HPDE6-E6E7 (cell line): ENCODE measurements at regions not wholly inside any gene's neighbourhood (a gene's known extent, or its start where the extent isn't known, plus 50 kb on each side); places are given as distances from the start of the nearest gene placed in this dataset.

Experiments
- DNase-seq: peaks from one replicate; pipeline ENCODE4 v3.0.0; 2011; ENCODE audit warnings: missing footprints; ENCODE audit errors: extremely low spot score

GRCh38 chr5:120738568-120738967 is 274.5 kb downstream of the PRR16 start:
- no peak for DNase-seq

- no peak for DNase-seq
Measured at GRCh38 chr5:120740989-120741388, 276.9 kb downstream of the PRR16 start.

- no peak for DNase-seq
Measured at GRCh38 chr5:120748474-120748873, 284.4 kb downstream of the PRR16 start.

GRCh38 chr5:120749737-120750136 is 285.6 kb downstream of the PRR16 start:
- no peak for DNase-seq

DNA sequence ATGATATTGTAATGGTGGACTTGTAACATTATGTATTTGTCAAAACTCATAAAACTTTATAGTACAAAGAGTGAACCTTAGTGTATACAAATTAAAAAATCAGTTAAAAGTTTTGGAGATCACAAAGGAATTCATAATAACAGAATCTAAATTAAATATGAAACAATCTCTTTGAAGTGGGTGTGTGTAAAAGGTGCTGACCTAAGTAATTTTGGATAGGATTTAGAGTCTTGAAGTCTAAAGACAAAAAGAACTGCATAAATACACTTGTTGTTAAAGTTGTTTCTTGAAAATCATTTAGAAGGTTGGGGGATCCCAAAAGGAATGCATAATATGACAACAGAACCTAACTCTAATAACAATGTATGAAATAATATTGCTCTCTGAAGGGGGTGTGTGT is 295.5 kb downstream of the PRR16 start:
- no peak for DNase-seq

DNA sequence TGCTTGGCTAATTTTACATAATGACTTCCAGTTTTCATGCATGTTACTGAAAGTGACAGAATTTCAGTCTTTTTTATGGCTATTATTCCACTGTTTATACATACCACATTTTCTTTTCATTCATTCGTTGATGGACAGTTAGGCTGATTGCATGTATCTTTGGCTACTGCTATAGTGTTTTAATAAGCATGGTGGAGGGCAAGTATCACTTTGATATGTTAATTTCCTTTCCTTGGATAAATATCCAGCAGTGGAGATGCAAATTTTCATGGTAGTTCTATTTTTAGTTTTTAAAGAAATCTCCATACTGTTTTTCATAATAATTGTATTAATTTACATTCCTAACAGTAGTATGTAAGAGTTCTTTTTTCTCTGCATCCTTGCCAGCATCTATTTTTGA is 297.9 kb downstream of the PRR16 start:
- DNase-seq, result no peak

DNA sequence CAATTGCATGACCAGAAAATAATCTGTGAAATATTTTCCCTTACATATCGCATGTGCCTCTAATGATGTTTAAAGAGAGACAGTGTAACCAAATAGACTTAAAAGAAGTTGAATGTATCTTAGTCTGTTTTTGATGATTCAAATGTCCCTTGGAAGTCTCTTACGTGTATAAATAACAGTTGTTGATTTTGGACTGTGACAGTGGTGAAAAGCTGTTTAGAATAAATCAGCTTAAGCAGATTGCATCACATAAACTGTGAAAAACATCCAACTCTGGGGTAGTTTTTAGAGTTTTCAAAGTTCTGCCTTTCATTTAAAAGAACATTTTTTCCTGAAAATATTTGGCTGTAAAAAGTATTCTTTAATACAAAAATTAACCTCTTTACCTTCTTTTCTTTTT is 301.1 kb downstream of the PRR16 start:
- no peak for DNase-seq

GRCh38 chr5:120767178-120767820 is 303.2 kb downstream of the PRR16 start:
- DNase-seq, result no peak

- no peak for DNase-seq
Measured at GRCh38 chr5:120769312-120769872, 305.3 kb downstream of the PRR16 start.

- no peak for DNase-seq
Measured at GRCh38 chr5:120771202-120771601, 307.1 kb downstream of the PRR16 start.

- DNase-seq, result no peak
Measured at GRCh38 chr5:120778491-120779484, 314.7 kb downstream of the PRR16 start.

DNA sequence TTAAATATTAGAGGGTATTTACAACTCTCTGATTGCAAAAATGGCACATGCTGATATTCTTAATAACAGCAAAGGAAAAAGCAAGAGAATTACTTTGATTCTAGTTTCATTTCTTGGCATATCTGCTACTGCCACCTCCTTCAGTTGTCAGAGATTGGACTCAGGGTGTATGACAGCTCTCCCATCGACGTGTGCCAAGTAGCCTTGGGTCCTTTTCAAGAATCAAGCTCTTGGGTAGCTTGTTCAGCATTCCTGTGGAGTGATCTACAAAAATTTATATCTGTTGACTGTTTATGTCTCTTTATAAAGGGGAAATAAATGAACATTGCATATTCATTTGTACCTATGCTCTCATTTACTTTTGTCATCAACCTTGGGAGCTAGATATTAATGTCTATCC is 315.6 kb downstream of the PRR16 start:
- DNase-seq, result no peak

DNA sequence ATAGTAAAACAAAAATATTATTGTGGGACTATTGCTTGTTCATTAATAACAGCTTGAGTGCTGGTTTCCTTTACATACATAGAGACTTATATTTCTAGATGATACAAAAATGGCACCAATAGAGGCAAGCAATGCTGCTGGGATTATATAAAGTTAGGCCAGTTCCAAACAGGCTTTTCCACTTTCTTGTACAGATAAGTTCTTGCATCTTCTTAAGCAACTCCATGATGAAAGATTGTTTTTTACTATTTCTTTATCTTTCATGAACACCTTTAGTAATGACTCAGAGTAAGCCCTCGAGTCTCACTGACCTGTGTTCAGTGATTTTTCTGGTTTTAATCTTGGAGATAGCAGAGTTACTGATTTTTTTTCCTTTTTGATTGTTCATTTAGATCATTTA is 324.4 kb downstream of the PRR16 start:
- no peak for DNase-seq

DNA sequence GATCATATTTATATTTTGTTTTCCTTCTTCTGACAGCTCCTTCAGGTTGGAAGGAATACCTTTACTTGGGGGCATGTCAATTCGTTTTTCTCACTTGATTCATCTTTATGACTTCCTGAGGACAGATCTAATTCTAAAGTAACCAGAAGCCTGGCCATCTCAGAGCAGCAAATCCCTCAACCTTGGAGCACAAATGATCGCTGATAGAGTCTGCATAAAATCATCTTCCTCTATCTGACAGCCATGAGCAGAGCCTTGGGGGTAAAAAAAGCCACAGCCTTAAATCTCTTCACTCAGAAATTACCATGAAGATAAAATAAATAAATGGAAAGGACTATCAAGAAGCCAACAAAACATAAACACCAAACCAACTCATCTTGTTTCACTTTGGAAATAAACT is 325.8 kb downstream of the PRR16 start:
- DNase-seq, result no peak

DNA sequence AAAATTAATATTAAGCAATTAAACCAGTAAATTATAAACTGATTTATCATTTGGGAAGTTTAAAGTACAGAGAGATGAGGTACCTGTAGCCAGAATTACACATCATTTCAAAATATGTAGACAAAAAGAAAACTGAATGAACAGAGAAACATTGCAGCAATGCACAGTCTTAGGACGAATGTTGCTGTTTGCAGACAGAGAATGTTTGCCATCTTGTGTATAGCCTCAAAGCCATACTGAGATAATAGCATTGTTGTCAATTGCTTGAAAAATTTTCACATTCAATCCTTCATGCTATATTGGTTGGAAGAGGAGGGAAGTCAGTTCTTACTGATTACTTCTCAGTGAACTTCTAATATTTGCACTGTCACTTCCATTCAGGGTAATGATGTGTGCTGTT is 326.2 kb downstream of the PRR16 start:
- no peak for DNase-seq

GRCh38 chr5:120792477-120792876 is 328.4 kb downstream of the PRR16 start:
- DNase-seq, result no peak

- DNase-seq, result no peak
Measured at GRCh38 chr5:120794121-120794520, 330.0 kb downstream of the PRR16 start.

DNA sequence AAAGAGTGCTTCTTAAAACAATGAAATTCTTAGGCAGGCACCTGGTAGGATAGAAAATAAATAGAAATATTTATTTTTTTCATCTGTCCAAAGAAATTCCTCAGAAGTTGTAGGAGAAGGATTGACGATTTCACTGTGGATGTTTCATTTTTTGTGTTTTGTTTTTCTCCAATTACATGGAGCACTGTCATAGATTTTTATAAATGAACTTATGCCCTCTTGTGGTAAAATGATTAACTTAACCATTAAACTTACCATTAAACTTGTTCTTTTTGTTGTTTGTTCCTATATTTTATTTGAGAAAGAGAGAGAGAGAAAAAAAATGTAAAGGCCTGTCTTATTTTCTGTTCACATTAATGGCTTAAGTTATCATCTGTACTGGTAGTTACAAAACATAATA is 339.2 kb downstream of the PRR16 start:
- no peak for DNase-seq

- no peak for DNase-seq
Measured at GRCh38 chr5:120805131-120805530, 341.0 kb downstream of the PRR16 start.

DNA sequence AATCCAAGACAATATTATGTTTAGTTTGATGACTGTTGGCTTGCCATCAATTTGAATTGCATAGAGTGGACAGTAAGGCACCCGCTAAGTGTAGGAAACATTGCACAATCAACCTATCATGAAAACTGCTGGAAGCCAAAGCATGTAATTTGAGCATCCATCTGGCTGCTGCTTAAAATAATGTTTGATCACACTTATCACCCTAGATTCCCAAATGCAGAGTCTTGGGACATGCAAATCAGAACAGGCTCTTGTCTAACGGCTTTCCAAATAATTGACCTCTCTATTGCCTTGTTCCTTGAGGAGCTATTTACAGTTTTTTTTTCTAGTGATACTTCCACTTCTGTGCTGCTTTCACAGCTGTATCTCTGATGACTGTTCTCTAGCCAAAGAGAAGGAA is 342.1 kb downstream of the PRR16 start:
- DNase-seq, result no peak

DNA sequence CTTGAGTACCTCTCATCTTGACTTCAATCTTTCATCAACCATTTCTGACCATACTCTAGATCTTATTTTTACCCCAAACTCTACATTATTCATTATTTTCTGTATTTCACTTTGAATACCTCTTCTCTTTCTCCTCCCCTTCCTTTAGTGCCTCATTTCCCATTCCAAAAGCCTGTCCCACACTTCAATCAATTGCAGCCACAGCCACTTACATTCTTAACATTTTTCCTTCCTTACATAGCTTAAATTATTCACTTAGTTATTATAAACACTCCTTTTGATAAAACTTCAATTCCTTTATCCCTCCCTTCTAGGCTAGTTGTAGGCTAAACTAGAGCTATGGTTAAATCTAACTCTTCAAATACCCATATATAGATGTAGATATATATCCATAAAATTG is 344.0 kb downstream of the PRR16 start:
- DNase-seq, result no peak

- DNase-seq, result no peak
Measured at GRCh38 chr5:120808606-120809005, 344.5 kb downstream of the PRR16 start.

- no peak for DNase-seq
Measured at GRCh38 chr5:120813551-120813950, 349.5 kb downstream of the PRR16 start.
